ENCODE measurements at regions not wholly inside any gene's neighbourhood (a gene's known extent, or its start where the extent isn't known, plus 50 kb on each side); places are given as distances from the start of the nearest gene placed in this dataset.

DNA sequence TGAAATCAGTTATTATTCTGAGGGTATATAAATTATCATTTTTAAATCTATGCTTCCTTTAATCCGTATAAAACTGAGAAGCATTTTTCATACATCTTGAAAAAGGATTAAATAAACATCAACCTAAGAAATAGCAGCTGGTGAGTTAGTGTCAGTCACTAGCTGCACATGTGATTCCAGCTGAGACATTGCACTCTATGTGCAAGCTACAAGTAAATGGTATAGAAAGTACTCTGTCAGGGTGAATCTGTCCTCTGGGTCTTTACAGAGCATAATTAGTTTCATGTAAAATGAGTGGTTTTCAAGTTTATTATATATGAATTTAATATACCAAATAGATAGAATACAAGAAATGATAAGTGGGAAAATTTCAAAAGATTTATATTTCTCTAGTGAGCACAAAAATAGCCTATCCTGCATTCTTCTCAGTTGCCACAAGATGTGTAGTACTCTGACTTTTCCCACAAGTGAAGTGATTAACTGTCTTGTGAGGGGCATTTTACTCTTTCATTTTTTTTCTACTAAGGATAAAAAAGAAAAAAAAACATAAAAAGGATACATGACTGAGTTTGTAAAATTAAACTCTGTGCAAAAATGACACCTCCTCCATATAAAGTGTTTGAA lies 1372.1 kb downstream of the PCDH9 start:
- H3K4me3 ChIP-seq, result no peak overlapping the region
- no peaks in the 10 kb centered on the region for H3K36me3 ChIP-seq (ENCODE audit: control insufficient read depth in 2 of 2, insufficient read depth in 2 of 2, low read length in 1 of 2)
- H3K27me3 ChIP-seq (replicated peaks in 1 of 2; ENCODE audit: control insufficient read depth in 2 of 2, insufficient read depth in 2 of 2, low read length in 1 of 2), result no peaks in the 10 kb centered on the region
- in situ Hi-C loops (cut with MboI) (no loop called here), intact Hi-C loops (cut with micrococcal nuclease; ENCODE audit: unreplicated experiment) (no loop called here)
- H3K79me2 ChIP-seq (ENCODE audit: control insufficient read depth, insufficient read depth, low read length), result no peaks in the 10 kb centered on the region
- DNase-seq (ENCODE audit: low read depth, low spot score) (no peak), ATAC-seq (no peak), FAIRE-seq (no peak)
- H2AFZ ChIP-seq (ENCODE audit: control insufficient read depth, low read depth, low read length), result no peak overlapping the region
- no peaks in the 10 kb centered on the region for H3K4me1 ChIP-seq (ENCODE audit: control insufficient read depth, insufficient read depth, low read length)
- 0% methylated on average over 1 of the region's 1 CpG for WGBS (ENCODE audit: insufficient coverage, insufficient replicate concordance, low lambda C conversion rate, missing lambda C conversion rate)
- CTCF ChIA-PET, result no interaction called here
- H3K27ac ChIP-seq (ENCODE audit: control insufficient read depth, insufficient read depth), result no peak overlapping the region
- H3K4me2 ChIP-seq (ENCODE audit: control insufficient read depth, insufficient read depth), result no peak overlapping the region
- RAD21 ChIA-PET (ENCODE audit: unreplicated experiment), result no interaction called here
- POLR2A ChIA-PET, result no interaction called here
- H3K9me3 ChIP-seq (replicated peaks; ENCODE audit: control insufficient read depth, insufficient read depth, low read length), result no peaks in the 10 kb centered on the region
- BruUV-seq (replicated peaks), result no TSS peak
- TF ChIP-seq POLR2A (IDR thresholded peaks at IDR 0.05; ENCODE audit: low read depth, low read length) (no peak), SKIL (IDR thresholded peaks at IDR 0.05; ENCODE audit: low read depth, poor library complexity, severe bottlenecking) (no peak)
- no peaks in the 10 kb centered on the region for H4K20me1 ChIP-seq (ENCODE audit: control insufficient read depth, insufficient read depth)
- no peak overlapping the region for H3K9ac ChIP-seq (ENCODE audit: control insufficient read depth, insufficient read depth, low read length)
- SMC1A ChIA-PET (ENCODE audit: uncharacterized antibody, unreplicated experiment), result no interaction called here

DNA sequence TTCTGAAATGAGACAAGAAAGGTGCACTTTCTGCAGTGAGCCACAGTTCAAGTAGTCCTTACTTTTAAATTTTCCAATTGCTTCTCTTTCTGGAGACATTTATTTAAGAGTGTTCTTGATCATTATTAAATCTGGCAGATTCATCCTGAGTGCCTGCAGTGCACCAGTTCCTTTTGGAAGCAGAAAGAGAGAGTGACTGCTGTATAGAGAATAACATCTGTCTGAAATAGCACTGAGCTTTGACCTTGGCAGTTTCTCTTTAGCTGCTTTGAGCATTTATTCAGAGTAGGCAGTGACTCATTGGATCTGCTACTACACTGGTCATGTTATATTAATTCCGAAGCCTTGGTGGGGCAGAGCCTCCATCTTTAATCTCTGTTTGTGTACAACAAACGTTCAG lies 1373.7 kb downstream of the PCDH9 start:
- Histone ChIP-seq H3K4me1 (ENCODE audit: control insufficient read depth, insufficient read depth, low read length) (no peaks in the 10 kb centered on the region), H3K79me2 (ENCODE audit: control insufficient read depth, insufficient read depth, low read length) (no peaks in the 10 kb centered on the region), H3K27ac (ENCODE audit: control insufficient read depth, insufficient read depth) (no peak overlapping the region), H2AFZ (ENCODE audit: control insufficient read depth, low read depth, low read length) (no peak overlapping the region), H3K4me3 (no peak overlapping the region), H4K20me1 (ENCODE audit: control insufficient read depth, insufficient read depth) (no peaks in the 10 kb centered on the region), H3K9me3 (replicated peaks; ENCODE audit: control insufficient read depth, insufficient read depth, low read length) (no peaks in the 10 kb centered on the region), H3K4me2 (ENCODE audit: control insufficient read depth, insufficient read depth) (no peak overlapping the region), H3K9ac (ENCODE audit: control insufficient read depth, insufficient read depth, low read length) (no peak overlapping the region), H3K36me3 (ENCODE audit: control insufficient read depth in 2 of 2, insufficient read depth in 2 of 2, low read length in 1 of 2) (no peaks in the 10 kb centered on the region), H3K27me3 (replicated peaks in 1 of 2; ENCODE audit: control insufficient read depth in 2 of 2, insufficient read depth in 2 of 2, low read length in 1 of 2) (no peaks in the 10 kb centered on the region)
- ChIA-PET CTCF (no interaction called here), SMC1A (ENCODE audit: uncharacterized antibody, unreplicated experiment) (no interaction called here), POLR2A (no interaction called here), RAD21 (ENCODE audit: unreplicated experiment) (no interaction called here)
- BruUV-seq (replicated peaks), result no TSS peak
- intact Hi-C loops (cut with micrococcal nuclease; ENCODE audit: unreplicated experiment) (no loop called here), in situ Hi-C loops (cut with MboI) (no loop called here)
- no peak for ATAC-seq
- no peak for DNase-seq (ENCODE audit: low read depth, low spot score)
- 21% methylated on average over 2 of the region's 2 CpGs for WGBS (ENCODE audit: insufficient coverage, insufficient replicate concordance, low lambda C conversion rate, missing lambda C conversion rate)
- no peak for FAIRE-seq
- TF ChIP-seq, protein P1, sequence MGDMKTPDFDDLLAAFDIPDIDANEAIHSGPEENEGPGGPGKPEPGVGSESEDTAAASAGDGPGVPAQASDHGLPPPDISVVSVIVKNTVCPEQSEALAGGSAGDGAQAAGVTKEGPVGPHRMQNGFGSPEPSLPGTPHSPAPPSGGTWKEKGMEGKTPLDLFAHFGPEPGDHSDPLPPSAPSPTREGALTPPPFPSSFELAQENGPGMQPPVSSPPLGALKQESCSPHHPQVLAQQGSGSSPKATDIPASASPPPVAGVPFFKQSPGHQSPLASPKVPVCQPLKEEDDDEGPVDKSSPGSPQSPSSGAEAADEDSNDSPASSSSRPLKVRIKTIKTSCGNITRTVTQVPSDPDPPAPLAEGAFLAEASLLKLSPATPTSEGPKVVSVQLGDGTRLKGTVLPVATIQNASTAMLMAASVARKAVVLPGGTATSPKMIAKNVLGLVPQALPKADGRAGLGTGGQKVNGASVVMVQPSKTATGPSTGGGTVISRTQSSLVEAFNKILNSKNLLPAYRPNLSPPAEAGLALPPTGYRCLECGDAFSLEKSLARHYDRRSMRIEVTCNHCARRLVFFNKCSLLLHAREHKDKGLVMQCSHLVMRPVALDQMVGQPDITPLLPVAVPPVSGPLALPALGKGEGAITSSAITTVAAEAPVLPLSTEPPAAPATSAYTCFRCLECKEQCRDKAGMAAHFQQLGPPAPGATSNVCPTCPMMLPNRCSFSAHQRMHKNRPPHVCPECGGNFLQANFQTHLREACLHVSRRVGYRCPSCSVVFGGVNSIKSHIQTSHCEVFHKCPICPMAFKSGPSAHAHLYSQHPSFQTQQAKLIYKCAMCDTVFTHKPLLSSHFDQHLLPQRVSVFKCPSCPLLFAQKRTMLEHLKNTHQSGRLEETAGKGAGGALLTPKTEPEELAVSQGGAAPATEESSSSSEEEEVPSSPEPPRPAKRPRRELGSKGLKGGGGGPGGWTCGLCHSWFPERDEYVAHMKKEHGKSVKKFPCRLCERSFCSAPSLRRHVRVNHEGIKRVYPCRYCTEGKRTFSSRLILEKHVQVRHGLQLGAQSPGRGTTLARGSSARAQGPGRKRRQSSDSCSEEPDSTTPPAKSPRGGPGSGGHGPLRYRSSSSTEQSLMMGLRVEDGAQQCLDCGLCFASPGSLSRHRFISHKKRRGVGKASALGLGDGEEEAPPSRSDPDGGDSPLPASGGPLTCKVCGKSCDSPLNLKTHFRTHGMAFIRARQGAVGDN (IDR thresholded peaks at IDR 0.05), result no peak
- TF ChIP-seq, protein P2, sequence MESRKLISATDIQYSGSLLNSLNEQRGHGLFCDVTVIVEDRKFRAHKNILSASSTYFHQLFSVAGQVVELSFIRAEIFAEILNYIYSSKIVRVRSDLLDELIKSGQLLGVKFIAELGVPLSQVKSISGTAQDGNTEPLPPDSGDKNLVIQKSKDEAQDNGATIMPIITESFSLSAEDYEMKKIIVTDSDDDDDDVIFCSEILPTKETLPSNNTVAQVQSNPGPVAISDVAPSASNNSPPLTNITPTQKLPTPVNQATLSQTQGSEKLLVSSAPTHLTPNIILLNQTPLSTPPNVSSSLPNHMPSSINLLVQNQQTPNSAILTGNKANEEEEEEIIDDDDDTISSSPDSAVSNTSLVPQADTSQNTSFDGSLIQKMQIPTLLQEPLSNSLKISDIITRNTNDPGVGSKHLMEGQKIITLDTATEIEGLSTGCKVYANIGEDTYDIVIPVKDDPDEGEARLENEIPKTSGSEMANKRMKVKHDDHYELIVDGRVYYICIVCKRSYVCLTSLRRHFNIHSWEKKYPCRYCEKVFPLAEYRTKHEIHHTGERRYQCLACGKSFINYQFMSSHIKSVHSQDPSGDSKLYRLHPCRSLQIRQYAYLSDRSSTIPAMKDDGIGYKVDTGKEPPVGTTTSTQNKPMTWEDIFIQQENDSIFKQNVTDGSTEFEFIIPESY (IDR thresholded peaks at IDR 0.05), result no peak
- TF ChIP-seq POU2F2 (IDR thresholded peaks at IDR 0.05; ENCODE audit: borderline replicate concordance, low read depth, low read length) (no peak), RELB (IDR thresholded peaks at IDR 0.05; ENCODE audit: low read depth) (no peak), TCF3 (IDR thresholded peaks at IDR 0.05; ENCODE audit: borderline replicate concordance, insufficient read depth, low read depth, low read length) (no peak)
